ENCODE measurements at regions not wholly inside any gene's neighbourhood (a gene's known extent, or its start where the extent isn't known, plus 50 kb on each side); places are given as distances from the start of the nearest gene placed in this dataset.

GRCh38 chr11:134533511-134533910 lies 121.5 kb upstream of the B3GAT1 start:
- intact Hi-C loops (cut with DNase I): no loop called here
- WGBS, 2 donors: 62% methylated on average over 7 of the region's 7 CpGs

GRCh38 chr11:134532921-134533421 lies 120.9 kb upstream of the B3GAT1 start:
- H3K36me3 ChIP-seq (replicated peaks in 1 of 2; ENCODE audit: insufficient read depth in 1 of 2, low read depth in 2 of 2): no peaks in the 10 kb centered on the region
- H3K27ac ChIP-seq: no peak overlapping the region
- WGBS, 2 donors: 0 to 74% methylated on average over 1 to 13 of the region's 13 CpGs
- no peaks in the 10 kb centered on the region for H3K27me3 ChIP-seq
- no peak overlapping the region for H3K4me3 ChIP-seq
- ATAC-seq (no peak), DNase-seq (peak in 1 of 4 donors; percentile 1)
- no peak for TF ChIP-seq CTCF (IDR thresholded peaks at IDR 0.05)
- no peak for TF ChIP-seq POLR2A (IDR thresholded peaks at IDR 0.05)
- no peaks in the 10 kb centered on the region for H3K9me3 ChIP-seq
- intact Hi-C loops (cut with DNase I): no loop called here
- no peaks in the 10 kb centered on the region for H3K4me1 ChIP-seq

More at GRCh38 chr11:134533511-134533910, 121.5 kb upstream of the B3GAT1 start:
- H3K27me3 ChIP-seq: no peaks in the 10 kb centered on the region
- no peaks in the 10 kb centered on the region for H3K9me3 ChIP-seq
- no peak overlapping the region for H3K4me3 ChIP-seq
- ATAC-seq (no peak), DNase-seq (no peak)
- H3K36me3 ChIP-seq (replicated peaks in 1 of 2; ENCODE audit: insufficient read depth in 1 of 2, low read depth in 2 of 2): no peaks in the 10 kb centered on the region
- H3K4me1 ChIP-seq: no peaks in the 10 kb centered on the region
- H3K27ac ChIP-seq: no peak overlapping the region
- TF ChIP-seq POLR2A (IDR thresholded peaks at IDR 0.05): no peak
- TF ChIP-seq CTCF (IDR thresholded peaks at IDR 0.05): no peak

DNA sequence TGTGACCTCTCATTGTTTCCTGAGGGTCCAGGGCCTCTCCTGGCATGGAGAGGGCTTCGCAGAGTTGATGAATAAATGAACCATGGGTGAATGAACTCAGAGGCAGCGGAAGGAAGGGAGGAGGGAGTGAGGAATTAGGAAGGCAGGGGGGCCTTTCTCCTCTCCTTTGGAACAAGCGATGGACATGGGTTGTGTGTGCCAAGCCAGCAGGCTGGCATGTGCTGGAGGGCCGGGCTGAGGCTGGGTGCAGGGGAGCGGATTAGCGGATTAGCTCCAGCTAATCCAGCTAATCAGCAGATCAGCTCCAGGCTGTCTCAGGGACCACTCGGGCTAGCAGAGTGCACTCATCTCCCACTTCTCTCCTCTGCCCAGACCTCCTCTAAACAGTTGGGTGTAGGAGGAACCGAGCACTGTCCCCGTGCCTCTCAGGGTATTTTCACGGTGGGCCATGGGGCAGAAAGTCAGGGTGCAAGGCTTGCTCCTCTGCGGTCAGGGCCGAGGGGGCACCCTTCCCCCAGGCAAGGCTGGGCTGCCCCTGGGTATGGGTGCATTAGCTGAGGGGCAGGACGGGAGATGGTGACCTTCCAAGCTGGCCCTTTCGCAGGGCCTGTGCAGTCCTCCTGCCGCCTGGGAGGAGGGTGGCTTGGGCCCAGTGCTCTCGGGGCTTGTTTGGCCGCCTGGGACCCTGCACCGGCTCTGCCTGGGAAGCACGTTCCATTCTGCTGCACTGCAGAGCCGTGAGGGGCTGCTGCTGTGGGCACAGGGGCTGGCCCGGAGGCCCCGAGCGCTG lies 120.3 kb upstream of the B3GAT1 start:
- Histone ChIP-seq H3K27ac (no peak overlapping the region), H3K36me3 (replicated peaks in 1 of 2; ENCODE audit: insufficient read depth in 1 of 2, low read depth in 2 of 2) (no peaks in the 10 kb centered on the region), H3K27me3 (no peaks in the 10 kb centered on the region), H3K4me1 (no peaks in the 10 kb centered on the region), H3K4me3 (no peak overlapping the region), H3K9me3 (no peaks in the 10 kb centered on the region)
- 70 to 76% methylated on average over 13 to 23 of the region's 23 CpGs for WGBS, 2 donors
- DNase-seq: peak in 1 of 4 donors; percentile 2
- no peak for TF ChIP-seq CTCF (IDR thresholded peaks at IDR 0.05)
- TF ChIP-seq POLR2A (IDR thresholded peaks at IDR 0.05): no peak
- intact Hi-C loops (cut with DNase I): no loop called here
- ATAC-seq: no peak

GRCh38 chr11:134531327-134532130 lies 119.5 kb upstream of the B3GAT1 start:
- no peaks in the 10 kb centered on the region for H3K27me3 ChIP-seq

More at GRCh38 chr11:134531327-134532130, 119.5 kb upstream of the B3GAT1 start:
- Histone ChIP-seq H3K4me3 (no peak overlapping the region), H3K36me3 (replicated peaks in 1 of 2; ENCODE audit: insufficient read depth in 1 of 2, low read depth in 2 of 2) (no peaks in the 10 kb centered on the region), H3K9me3 (no peaks in the 10 kb centered on the region), H3K27ac (no peak overlapping the region), H3K4me1 (no peaks in the 10 kb centered on the region)
- WGBS, 2 donors: 71% methylated on average over 22 of the region's 23 CpGs
- TF ChIP-seq CTCF (IDR thresholded peaks at IDR 0.05) (no peak), POLR2A (IDR thresholded peaks at IDR 0.05) (no peak)
- intact Hi-C loops (cut with DNase I): no loop called here
- DNase-seq (peak in 1 of 4 donors; percentile 5), ATAC-seq (no peak)

Measured in body of pancreas (tissue), 4 donors.